Activated naive CD4-positive, alpha-beta T cell treated with anti-CD3 and anti-CD28 coated beads, Interleukin-2, amount 50 U/mL, for 16 hours (primary cell): ENCODE measurements at regions not wholly inside any gene's neighbourhood (a gene's known extent, or its start where the extent isn't known, plus 50 kb on each side); places are given as distances from the start of the nearest gene placed in this dataset.

Experiments
- DNase-seq: peaks from one replicate; pipeline ENCODE4 v3.0.0-alpha.2; 2020

- no peak for DNase-seq
These were observed 55.4 kb upstream of the RAB11FIP2 start for GRCh38 chr10:118102121-118102520.

GRCh38 chr10:118101501-118101900 is 54.8 kb upstream of the RAB11FIP2 start:
- no peak for DNase-seq
